OCI-LY7 (cell line): ENCODE measurements at regions not wholly inside any gene's neighbourhood (a gene's known extent, or its start where the extent isn't known, plus 50 kb on each side); places are given as distances from the start of the nearest gene placed in this dataset.

ENCODE experiments used
- EZH2phosphoT487 ChIP-seq: fragments of 200-600 bp; sonication (generic); IDR thresholded peaks from 2 replicates; pipeline ENCODE4 v1.6.1; 2018; ENCODE audit warnings: low read depth, borderline replicate concordance, mild to moderate bottlenecking, mixed run types, antibody characterized with exemption, low read length, moderate library complexity, mixed read lengths
- TF ChIP-seq, protein P1 (sequence below): fragments of 200-600 bp; sonication (generic); conservative IDR thresholded peaks from 2 replicates; pipeline ENCODE4 v1.5.1; 2014; ENCODE audit warnings: mild to moderate bottlenecking, antibody characterized with exemption, low read length, moderate library complexity, mixed read lengths

DNA sequence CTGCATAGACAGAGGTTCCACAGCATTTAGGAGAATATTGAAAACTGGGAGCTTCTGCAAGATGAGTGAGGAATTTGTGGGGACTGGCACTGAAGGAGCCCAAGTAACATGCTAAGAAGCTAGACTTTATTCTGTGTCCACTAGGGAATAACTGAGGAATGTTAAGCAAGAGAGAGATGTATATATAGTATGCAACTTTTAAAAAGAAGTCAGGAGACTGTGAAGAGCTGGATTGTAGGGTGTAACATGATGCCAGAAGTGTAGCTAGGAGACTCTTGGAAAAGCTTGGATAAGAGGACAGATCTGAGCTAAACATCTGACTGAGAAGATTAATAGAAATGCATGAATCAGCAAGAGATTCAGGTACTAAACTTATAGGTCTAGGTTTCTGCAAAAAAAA lies 270.6 kb upstream of the MMADHC start:
- TF ChIP-seq, protein P1, sequence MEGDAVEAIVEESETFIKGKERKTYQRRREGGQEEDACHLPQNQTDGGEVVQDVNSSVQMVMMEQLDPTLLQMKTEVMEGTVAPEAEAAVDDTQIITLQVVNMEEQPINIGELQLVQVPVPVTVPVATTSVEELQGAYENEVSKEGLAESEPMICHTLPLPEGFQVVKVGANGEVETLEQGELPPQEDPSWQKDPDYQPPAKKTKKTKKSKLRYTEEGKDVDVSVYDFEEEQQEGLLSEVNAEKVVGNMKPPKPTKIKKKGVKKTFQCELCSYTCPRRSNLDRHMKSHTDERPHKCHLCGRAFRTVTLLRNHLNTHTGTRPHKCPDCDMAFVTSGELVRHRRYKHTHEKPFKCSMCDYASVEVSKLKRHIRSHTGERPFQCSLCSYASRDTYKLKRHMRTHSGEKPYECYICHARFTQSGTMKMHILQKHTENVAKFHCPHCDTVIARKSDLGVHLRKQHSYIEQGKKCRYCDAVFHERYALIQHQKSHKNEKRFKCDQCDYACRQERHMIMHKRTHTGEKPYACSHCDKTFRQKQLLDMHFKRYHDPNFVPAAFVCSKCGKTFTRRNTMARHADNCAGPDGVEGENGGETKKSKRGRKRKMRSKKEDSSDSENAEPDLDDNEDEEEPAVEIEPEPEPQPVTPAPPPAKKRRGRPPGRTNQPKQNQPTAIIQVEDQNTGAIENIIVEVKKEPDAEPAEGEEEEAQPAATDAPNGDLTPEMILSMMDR: no peak
- TF ChIP-seq EZH2phosphoT487: no peak
